ENCODE measurements at regions not wholly inside any gene's neighbourhood (a gene's known extent, or its start where the extent isn't known, plus 50 kb on each side); places are given as distances from the start of the nearest gene placed in this dataset.
A peak's percentile ranks its signal among the peaks of the same experiment; 100 is the strongest.
"Not testable (repeated sequence)": the region's sequence is repeated elsewhere in the genome, so short reads cannot be mapped to it uniquely, and the experiment has no call there.

DNA sequence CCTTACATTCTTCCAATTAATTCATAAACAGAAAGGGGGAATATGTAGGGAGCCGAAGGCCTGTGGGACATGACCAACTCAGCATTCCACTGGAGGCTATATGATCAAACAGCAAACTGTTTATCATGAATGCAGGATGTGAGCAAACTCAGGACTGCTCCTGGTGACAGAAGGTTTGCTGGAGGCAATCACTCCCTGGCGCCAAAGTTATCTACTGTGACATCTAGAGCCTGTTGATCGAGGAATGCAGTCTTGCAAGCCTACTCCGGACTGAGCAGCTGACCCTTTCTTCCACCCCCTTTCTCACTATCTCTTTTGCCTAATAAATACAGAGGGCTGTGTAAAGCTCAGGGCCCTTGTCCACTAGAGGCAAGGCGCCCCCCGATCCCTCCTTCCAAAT, 122.0 kb upstream of the ZCCHC13 start:
- not testable (repeated sequence) for DNase-seq (ENCODE audit: low read depth in 2 of 3, low spot score in 2 of 3)

DNA sequence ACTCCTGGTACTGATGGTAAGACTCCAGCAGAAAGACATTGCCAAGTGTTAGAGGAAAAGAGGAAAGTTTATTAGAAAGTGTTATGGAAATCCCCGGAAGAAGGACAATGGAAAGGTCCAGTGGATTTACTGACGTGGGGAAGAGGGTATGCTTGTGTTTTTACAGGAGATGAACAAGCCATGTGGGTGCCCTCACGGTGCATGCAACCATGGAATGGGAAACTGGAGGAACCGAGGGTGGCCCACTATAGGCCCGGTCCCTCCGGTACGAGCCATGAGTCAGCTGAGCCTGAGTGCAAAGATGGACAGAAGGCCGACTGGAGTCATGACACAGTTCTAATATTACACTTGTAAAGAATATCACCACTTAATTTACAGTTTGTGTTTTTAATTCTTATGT, 123.3 kb upstream of the ZCCHC13 start:
- no peak for DNase-seq (ENCODE audit: low read depth in 2 of 3, low spot score in 2 of 3)

DNA sequence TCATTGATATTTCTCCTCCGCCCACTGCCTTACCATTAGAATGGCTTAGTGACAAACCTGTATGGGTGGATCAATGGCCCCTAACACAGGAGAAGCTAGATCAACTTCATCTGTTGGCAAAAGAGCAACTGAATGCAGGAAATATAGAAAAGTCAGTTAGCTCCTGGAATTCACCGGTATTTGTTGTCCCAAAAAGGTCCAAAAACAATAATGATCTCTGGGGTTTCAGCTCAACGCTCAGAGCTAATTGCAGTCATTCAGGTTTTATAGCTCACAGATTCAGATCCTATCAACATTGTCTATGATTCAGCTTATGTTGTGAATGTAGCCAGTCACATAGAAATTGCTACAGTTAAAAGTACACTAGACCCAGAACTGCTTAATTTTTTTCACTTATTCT, 124.0 kb upstream of the ZCCHC13 start:
- DNase-seq (ENCODE audit: low read depth in 2 of 3, low spot score in 2 of 3) = no peak

DNA sequence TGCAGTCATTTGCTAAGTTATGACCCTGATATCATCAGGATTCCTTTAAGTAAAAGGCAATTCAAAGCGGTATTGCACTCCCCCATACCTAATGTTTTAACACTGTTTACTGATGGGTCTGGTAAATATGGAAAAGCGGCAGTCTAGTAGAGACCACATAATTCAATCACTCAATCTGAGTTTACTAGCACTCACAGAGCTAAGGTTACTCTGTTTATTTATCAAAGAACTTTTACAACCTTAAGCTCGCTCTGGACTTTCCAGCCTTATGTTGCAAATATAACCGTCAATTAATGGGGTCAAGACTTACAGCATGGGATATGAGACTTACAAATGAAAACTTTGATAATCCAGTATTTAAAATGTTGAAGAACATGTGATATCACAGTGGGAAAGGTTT, 124.5 kb upstream of the ZCCHC13 start:
- no peak for DNase-seq (ENCODE audit: low read depth in 2 of 3, low spot score in 2 of 3)

DNA sequence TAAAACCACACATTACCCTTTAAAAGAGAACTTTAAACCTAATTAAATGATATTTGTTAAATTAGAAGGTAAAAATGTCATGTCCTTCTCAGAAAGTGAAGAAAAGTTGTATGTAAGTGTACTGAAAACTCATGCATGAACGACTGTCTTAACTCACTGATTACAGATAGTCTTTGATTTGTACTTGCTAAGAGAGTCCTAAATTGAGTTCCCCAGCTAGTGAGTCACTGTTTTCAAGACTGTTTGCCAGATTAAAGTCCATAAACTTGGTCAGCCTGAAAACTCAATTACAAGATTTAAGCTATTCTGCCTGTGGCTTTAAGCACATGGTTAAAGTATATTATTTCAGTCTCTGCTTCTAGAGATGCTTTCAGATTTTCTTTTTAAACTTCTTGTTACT, 124.9 kb upstream of the ZCCHC13 start:
- DNase-seq (ENCODE audit: low read depth in 2 of 3, low spot score in 2 of 3) = no peak

DNA sequence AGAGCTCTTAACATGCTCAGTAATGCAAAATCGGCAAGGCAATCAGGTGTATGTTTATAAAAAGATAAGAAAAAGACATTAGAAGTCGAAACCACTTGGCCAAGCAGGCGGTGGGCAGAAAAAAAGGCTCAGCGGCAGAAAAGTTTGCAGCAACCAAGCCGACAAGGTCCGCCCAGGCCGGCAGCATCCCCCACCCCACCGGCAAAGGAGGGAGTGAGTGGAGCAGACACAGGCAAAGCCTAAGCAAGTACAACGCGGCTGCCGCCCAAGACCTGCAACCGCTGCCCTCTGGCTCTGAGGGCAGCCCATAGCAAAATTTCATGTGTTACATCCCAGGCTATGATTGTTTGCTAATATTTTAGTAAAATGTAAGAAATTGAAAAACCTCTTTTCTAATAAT, 125.4 kb upstream of the ZCCHC13 start:
- no peak for DNase-seq (ENCODE audit: low read depth in 2 of 3, low spot score in 2 of 3)

DNA sequence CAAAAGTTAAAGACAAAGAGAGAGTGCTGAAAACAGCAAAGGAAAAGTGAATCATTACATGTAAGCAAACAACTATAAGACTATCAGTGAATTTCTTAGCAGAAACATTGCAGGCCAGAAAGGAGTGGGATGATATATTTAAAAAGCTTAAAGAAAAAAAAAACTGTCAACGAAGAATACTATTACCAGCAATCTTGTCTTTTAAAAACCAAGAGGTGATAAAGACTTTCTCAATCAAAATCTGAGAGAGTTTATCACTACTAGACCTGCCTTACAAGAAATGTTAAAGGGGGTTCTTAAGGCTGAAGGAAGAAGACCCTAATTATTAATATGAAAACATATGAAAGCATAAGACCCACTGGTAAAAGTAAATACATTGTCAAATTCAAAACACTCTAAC, 132.5 kb upstream of the ZCCHC13 start:
- peak in 1 of 3 donors; percentile 15 for DNase-seq (ENCODE audit: low read depth in 2 of 3, low spot score in 2 of 3)

DNA sequence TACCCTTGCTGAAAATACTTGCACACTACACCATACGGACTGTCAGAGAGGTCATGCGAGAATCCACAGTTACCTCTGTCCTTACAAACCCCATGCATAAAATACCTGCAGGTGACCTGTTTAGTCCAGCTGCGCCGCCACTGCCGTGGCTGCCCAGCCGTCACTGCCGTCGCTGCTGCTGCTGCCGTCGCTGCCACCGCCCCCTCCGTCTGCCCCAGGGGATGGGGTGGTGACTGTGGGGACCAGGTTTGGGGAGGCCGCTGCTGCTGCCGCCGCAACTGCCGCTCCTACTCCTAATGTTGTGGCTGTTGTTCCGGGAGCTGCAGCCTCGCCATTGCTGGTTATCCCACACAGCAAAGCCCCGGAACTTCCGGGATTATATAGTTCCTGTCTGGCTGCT, 141.8 kb upstream of the ZCCHC13 start:
- no peak for DNase-seq (ENCODE audit: low read depth in 2 of 3, low spot score in 2 of 3)

DNA sequence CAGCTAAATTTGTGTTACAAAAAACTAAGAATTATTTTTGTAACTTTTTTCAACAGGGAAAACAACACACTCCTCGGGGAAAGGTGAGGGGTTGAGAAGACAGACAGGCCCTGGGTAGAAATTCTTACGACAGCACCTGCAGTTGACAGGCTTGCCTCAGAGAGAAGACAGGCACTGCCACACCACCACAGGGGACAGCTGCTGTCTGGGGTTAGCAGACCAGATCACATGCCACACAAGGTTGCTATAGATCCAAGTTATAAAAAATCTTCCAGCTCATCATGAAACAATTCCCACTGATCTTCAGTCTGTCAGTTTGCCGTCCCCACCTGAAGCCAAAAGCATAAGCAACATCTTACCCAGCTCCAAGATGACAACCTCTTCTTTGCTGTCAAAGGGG, 143.2 kb upstream of the ZCCHC13 start:
- no peak for DNase-seq (ENCODE audit: low read depth in 2 of 3, low spot score in 2 of 3)

DNA sequence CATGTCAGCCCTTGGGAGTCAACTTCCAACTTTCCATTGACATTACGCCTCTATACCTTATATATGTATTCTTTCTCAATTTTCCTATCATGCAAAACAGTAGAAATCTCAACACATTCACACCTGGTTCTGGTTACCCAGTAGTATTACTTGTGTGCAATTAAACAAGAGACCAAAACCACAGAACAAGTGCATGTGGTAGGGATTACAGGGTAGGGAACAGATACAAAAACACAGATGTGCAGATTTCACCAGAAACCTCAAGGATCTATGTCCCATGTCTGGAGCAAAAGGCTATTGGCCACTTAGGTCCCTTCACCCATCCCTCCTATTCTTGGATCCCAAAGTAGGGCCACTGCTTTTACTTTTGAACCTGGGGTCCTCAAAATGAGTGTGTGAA, 143.6 kb upstream of the ZCCHC13 start:
- no peak for DNase-seq (ENCODE audit: low read depth in 2 of 3, low spot score in 2 of 3)

DNA sequence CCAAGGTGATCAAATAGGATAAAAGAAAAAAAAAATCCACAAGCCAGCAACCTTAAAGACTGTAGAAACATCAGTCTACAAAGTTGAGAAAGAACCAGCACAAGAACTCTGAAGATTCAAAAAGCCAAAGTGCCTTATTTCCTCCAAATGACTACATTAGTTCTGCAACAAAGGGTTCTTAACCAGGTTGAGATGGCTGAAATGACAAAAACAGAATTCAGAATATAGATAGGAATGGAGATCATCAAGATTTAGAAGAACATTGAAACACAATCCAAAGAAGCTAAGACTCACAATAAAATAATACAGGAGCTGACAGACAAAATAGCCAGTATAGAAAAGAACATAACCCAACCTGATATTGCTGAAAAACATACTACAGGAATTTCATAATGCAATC, 156.5 kb upstream of the ZCCHC13 start:
- no peak for DNase-seq (ENCODE audit: low read depth in 2 of 3, low spot score in 2 of 3)

DNA sequence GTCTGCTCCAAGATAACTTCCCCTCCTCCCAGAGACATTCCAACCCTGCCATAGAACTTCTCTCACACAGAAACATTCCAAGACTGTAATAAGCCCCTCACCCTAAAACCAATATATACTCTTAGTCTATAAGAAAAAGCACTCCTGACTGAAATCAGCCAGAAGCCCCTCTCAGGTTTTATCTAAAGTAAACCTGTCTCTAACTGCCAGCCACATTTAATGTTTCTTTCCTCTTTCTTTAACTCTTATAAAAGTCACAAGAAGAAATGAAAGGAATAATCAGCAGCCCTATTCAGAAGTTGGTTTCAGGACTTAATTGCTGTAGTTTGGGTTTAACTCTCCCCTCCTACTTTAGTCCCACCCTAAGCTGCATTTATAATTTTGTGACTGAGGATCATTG, 165.0 kb upstream of the ZCCHC13 start:
- DNase-seq (ENCODE audit: low read depth in 2 of 3, low spot score in 2 of 3) = no peak

DNA sequence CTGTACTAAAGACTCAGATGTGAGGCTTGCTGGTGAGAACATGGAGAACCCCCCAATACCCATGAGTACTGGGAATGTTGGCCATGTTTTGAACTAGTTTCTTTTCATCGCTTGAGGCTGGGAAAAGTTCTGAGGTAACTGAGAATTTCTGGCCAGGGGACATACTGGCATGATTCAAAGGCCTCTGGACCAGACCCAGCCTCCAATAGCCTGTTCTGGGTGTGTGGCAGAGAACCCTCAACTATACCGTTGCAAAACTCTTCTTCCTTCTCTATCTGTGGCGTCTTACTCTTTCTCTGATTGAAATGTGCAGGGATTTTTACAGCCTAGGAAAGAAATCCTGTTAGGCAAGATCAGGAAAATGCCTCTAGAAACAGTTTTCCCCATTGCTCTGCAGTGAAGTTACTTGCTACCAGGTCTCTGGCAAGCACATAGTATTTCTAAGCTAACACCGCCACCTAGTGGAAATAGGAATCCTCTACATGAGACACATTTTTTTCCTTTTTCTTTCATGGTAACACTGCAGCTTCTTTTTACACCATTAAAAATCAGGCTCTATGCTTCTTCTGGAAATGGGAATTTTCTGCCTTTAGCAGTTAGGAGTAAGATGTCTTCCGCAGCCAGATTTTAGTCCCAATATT, 170.7 kb upstream of the ZCCHC13 start:
- peak; percentile 18 to 64 (median 35) for DNase-seq (ENCODE audit: low read depth in 2 of 3, low spot score in 2 of 3)

DNA sequence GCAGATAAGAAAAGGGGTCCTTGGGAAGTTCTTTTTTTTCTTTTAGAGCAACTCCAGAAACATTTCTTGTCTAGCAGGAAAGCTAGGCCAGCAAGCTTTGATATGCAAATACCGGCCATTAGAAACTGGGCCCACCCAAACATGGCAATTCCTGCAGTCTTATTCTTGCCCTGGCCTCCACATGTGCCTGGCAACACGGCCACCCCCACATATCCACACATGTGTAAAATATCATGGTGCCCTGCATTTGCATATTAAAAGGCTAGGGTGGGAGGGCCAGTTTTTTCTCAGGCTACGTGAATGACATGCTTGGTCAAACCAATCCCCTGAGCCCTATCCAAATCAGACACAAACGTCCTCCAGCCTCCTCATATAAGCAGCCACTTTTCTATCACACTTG, 171.7 kb upstream of the ZCCHC13 start:
- DNase-seq (ENCODE audit: low read depth in 2 of 3, low spot score in 2 of 3) = no peak

DNA sequence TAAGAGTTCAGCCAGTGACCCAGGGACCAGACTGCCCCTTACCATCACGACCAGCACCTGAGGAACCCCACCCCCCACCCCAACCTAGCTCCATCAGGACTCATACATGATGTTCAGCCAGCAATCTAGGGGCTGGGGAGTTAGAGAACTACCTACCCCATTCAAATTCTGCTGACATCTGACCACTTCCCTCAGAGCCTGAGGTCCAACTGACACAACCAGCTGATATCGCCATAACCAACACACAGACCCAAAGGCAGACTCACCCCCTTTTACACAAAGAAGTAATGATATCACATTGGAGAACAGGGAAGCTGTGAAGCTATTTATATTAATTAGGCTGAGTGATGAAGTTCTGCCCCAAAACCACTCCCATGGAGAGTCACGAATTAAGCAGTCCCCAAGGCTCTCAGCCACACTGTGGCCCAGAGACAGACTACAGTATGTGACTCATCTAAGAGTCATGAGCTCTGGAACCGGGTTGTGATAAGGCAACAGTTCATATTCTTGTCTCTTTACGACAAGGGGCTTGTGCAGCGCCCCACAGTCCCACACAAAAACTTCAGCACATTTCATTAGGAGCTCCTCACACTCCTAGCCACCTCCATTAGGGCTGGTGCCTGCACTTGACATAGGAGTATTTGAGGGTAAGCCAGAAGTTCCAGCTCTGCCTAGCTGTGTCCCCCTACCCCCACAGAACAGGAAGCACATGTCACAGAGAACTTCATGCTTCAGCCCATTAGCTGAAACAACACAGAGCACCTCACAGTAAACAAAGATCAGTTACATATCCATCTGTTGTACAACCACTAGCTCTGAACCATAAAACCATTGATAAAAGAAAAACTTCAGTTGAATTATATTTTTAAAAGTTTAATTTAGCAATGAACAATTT, 184.7 kb upstream of the ZCCHC13 start:
- no peak for DNase-seq (ENCODE audit: low read depth in 2 of 3, low spot score in 2 of 3)

DNA sequence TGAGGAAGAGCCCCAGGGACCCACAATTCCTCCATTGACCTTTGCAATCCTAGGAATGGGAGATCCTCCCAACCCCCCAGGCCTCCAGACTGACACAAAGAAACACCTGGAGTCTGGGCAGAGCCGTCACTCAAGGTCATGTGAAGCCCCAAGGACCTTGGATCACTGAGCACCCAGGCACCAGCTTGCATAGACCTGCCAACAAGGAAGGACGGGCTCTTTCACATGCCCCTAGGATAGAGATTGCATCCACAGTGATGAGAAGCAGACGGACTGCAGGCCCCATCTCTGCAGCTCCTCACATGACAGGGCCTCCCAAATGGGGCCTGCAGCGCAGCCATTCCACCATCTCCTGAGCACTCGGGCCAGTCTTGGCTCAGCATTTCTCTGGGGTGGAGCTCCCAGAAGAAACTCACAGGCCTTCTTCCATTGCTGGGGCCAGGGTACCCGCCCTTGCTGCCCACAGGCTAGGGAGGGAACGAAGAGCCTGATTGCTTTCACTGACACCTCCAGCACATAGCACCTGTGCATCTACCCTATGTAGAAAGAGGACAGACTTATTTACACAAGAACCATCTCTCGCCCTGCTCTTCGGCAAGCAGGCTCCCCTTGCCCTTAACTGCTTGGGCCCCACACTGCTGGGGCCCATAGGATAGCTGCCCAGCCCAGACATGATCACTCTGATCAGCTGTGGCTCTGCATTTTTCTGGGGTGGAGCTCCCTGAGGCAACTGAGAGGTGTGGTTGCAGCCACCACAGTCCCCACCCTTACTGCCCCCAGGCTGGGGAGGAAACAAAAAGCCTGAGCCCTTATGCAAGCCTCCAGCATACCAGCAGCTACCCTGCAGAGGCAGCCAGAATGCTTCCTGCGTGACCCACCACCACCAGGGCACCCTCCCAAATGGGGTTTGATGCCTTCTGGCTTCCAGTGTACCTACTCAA, 185.7 kb upstream of the ZCCHC13 start:
- DNase-seq (ENCODE audit: low read depth in 2 of 3, low spot score in 2 of 3) = no peak

DNA sequence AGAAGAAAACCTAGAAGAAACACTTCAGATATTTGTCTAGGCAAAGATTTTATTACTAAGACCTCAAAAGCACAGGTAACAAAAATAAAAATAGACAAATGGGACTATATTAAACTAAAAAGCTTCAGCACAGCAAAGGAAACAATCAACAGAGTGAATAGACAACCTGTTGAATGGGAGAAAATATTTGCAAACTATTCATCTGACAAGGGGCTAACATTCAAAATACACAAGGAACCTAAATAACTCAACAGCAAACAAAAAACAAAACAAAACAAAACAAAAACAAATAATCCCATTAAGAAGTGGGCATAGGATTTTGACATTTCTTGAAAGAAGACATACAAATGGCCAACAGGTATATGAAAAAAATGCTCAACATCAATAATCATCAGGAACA, 192.7 kb upstream of the ZCCHC13 start:
- no peak for DNase-seq (ENCODE audit: low read depth in 2 of 3, low spot score in 2 of 3)

DNA sequence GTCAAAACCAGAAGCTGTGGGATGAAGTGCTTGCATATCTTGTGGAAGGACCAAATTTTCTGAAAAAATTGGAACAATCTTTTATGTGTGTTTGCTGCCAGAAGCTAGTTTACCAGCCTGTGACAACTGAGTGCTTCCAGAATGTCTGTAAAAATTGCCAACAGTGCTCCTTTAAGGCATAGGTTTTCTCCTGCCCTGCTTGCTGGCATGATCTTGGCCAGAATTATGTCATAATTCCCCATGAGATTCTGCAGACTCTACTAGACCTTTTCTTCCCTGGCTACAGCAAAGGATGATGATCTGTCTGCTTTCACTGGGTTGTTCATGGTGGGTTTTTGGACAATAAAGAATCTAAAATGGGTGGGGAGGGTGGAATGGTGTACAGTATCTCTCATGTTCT, 196.3 kb upstream of the ZCCHC13 start:
- no peak for DNase-seq (ENCODE audit: low read depth in 2 of 3, low spot score in 2 of 3)

DNA sequence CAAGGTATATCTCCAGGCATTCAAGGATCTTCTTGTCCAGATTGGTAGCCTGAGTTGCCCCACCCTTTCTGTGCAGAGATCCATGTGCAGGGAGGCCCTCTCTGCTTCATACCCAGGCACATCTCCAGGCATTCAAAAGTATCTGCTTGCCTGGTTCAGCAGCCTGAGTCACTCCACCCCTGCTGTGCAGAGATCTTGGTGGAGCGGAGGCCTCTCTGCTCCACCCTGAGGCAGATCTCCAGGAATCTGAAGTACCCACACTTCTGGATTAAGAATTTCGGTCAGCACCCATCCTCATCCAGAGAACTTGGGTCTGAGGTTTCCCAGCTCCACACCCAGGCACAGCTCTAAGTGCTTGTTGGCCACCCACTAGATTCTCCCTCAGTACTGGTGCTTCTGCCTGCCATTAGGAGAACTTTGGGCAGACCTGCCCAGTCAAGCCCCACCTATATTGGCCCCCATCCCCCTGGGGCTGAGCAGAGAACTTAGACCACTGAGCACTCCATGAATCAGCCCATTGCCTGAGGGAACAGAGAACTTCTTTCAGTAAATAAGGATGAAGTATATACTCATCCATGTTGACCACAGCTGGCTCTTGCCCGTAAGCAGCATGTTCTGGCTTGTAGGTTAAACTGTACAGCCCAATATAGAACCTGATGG, 199.5 kb upstream of the ZCCHC13 start:
- no peak for DNase-seq (ENCODE audit: low read depth in 2 of 3, low spot score in 2 of 3)

DNA sequence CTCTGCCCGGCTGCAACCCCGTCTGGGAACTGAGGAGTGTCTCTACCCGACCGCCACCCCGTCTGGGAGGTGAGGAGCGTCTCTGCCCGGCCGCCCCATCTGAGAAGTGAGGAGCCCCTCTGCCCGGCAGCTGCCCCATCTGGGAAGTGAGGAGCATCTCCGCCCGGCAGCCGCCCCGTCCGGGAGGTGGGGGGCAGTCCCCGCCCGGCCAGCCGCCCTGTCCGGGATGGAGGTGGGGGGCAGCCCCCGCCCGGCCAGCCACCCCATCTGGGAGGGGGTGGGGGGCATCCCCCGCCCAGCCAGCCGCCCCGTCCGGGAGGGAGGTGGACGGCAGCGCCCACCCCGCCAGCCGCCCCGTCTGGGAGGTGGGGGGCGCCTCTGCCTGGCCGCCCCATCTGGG, 205.6 kb upstream of the ZCCHC13 start:
- not testable (repeated sequence) for DNase-seq (ENCODE audit: low read depth in 2 of 3, low spot score in 2 of 3)

DNA sequence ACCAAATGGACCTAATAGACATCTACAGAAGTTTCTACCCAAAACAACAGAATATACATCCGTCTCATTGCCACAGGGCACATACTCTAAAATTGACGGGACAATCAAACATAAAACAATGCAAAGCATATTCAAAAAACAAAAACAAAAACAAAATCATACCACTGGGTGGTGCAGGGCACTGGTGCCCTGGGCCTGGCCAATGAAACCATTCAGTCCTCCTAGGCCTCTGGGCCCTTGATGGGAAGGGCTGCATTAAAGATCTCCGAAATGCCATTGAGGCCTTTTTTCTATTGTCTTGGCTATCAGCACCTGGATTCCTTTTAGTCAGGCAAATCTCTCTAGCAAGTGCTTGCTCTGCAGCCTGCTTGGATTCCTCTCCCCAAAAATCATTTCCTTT, 213.9 kb upstream of the ZCCHC13 start:
- DNase-seq (ENCODE audit: low read depth in 2 of 3, low spot score in 2 of 3) = no peak

Data from hematopoietic multipotent progenitor cell (in vitro differentiated cells).